GM13977 (cell line): ENCODE measurements at regions not wholly inside any gene's neighbourhood (a gene's known extent, or its start where the extent isn't known, plus 50 kb on each side); places are given as distances from the start of the nearest gene placed in this dataset.

Source experiments
- DNase-seq: peaks from one replicate; pipeline ENCODE4 v3.0.0; 2012; ENCODE audit warnings: low spot score
- CTCF ChIP-seq: IDR thresholded peaks from 2 replicates; pipeline ENCODE4 v1.5.1; 2012; ENCODE audit warnings: mild to moderate bottlenecking, control low read depth; ENCODE audit not compliant: insufficient read depth; ENCODE audit errors: extremely low read depth, missing control alignments
- in situ Hi-C: fragments of 300-500 bp; cut with MboI; formaldehyde crosslinking; loops from one replicate; pipeline ENCODE4 v1.12.0; 2022; ENCODE audit warnings: low sequenced_read_pairs, low pct_unique_long_range_greater_than_20kb, mixed read lengths, inconsistent platforms; ENCODE audit not compliant: unreplicated experiment

GRCh38 chr9:86795823-86796553, 151.3 kb downstream of the GAS1 start:
- no peak for TF ChIP-seq CTCF
- no peak for DNase-seq
- in situ Hi-C loops: no loop called here

- in situ Hi-C loops: no loop called here
- no peak for DNase-seq
- no peak for TF ChIP-seq CTCF
Observed at GRCh38 chr9:86795047-86795442, 152.3 kb downstream of the GAS1 start.

GRCh38 chr9:86794391-86795046, 152.8 kb downstream of the GAS1 start:
- DNase-seq: no peak
- no peak for TF ChIP-seq CTCF
- in situ Hi-C loops: no loop called here

- TF ChIP-seq CTCF: no peak
- in situ Hi-C loops: no loop called here
- no peak for DNase-seq
Observed at GRCh38 chr9:86792136-86792535, 155.2 kb downstream of the GAS1 start.

- TF ChIP-seq CTCF: no peak
- in situ Hi-C loops: no loop called here
- no peak for DNase-seq
Observed at GRCh38 chr9:86790805-86791204, 156.5 kb downstream of the GAS1 start.

GRCh38 chr9:86788456-86788855, 158.8 kb downstream of the GAS1 start:
- no peak for TF ChIP-seq CTCF
- in situ Hi-C loops: no loop called here

More at GRCh38 chr9:86788456-86788855, 158.8 kb downstream of the GAS1 start:
- no peak for DNase-seq
